H1 (cell line): ENCODE measurements at regions not wholly inside any gene's neighbourhood (a gene's known extent, or its start where the extent isn't known, plus 50 kb on each side); places are given as distances from the start of the nearest gene placed in this dataset.
A peak's percentile ranks its signal among the peaks of the same experiment; 100 is the strongest.

Experiments
- CTCF ChIA-PET: fragments of 300-600 bp; sonication (Branson Sonifier 250); formaldehyde crosslinking; loops from one replicate; lab custom pipeline; 2021; ENCODE audit not compliant: partially characterized antibody; lab: Charles Lee
- POLR2A ChIA-PET: fragments of 300-600 bp; sonication (Branson Sonifier 250); formaldehyde crosslinking; loops from one replicate; lab custom pipeline; 2021; ENCODE audit warnings: inconsistent platforms; ENCODE audit not compliant: partially characterized antibody; lab: Charles Lee
- DNase-seq, 2 experiments: peaks; one replicate each; pipeline versions ENCODE4 v3.0.0 to v3.0.0-alpha.2; 2010 to 2022; ENCODE audit warnings: low spot score in 2 of 2, low read depth in 1 of 2, mixed read lengths in 1 of 2
- FAIRE-seq: peaks from 2 replicates; lab custom pipeline; 2011; peaks lifted over from hg19 to GRCh38; lab: Jason Lieb, UNC
- H2AFZ ChIP-seq: 2 replicates; pipeline ENCODE4 v1.8.1; 2012; ENCODE audit warnings: low read length, inconsistent platforms
- H2AK5ac ChIP-seq: 2 replicates; pipeline ENCODE4 v1.6.1; 2013; ENCODE audit warnings: low read depth, low read length
- H2BK120ac ChIP-seq: replicated peaks from 2 replicates; pipeline ENCODE3; 2013; ENCODE audit warnings: low read depth, low read length, inconsistent platforms
- H2BK12ac ChIP-seq: 2 replicates; pipeline ENCODE4 v1.6.1; 2013; ENCODE audit warnings: low read depth, low read length
- H2BK15ac ChIP-seq: 2 replicates; pipeline ENCODE4 v1.6.1; 2013; ENCODE audit warnings: low read length
- H2BK20ac ChIP-seq: 2 replicates; pipeline ENCODE4 v1.6.1; 2013; ENCODE audit warnings: low read length
- H2BK5ac ChIP-seq: 2 replicates; pipeline ENCODE4 v1.6.1; 2013; ENCODE audit warnings: low read depth, low read length
- H3K14ac ChIP-seq: 2 replicates; pipeline ENCODE4 v1.6.1; 2013; ENCODE audit warnings: inconsistent platforms; ENCODE audit not compliant: insufficient read length
- H3K18ac ChIP-seq: 2 replicates; pipeline ENCODE4 v1.6.1; 2013; ENCODE audit warnings: low read length; ENCODE audit errors: extremely low read depth
- H3K23ac ChIP-seq: 2 replicates; pipeline ENCODE4 v1.6.1; 2013; ENCODE audit warnings: inconsistent platforms; ENCODE audit not compliant: insufficient read length
- H3K23me2 ChIP-seq: 2 replicates; pipeline ENCODE4 v1.6.1; 2013; ENCODE audit warnings: low read depth, low read length
- H3K27ac ChIP-seq: 2 replicates; pipeline ENCODE4 v1.6.1; 2011; ENCODE audit warnings: low read depth, low read length, inconsistent platforms
- H3K27me3 ChIP-seq, 4 experiments: replicated peaks in 1 of 4; 1 replicate in 1 of 4; 2 replicates in 3 of 4; pipeline versions ENCODE4 v1.6.1 to v1.8.1; 2011 to 2013; ENCODE audit warnings: low read length in 3 of 4, mild to moderate bottlenecking in 3 of 4, inconsistent platforms in 2 of 4, mixed read lengths in 2 of 4, moderate library complexity in 1 of 4; ENCODE audit not compliant: control insufficient read depth in 3 of 4, insufficient read depth in 3 of 4; ENCODE audit errors: extremely low read depth in 1 of 4
- H3K36me3 ChIP-seq, 4 experiments: 2 replicates each; pipeline versions ENCODE4 v1.6.1 to v1.8.1; 2011 to 2013; ENCODE audit warnings: mild to moderate bottlenecking in 4 of 4, low read length in 3 of 4, moderate library complexity in 2 of 4, control low read depth in 1 of 4, inconsistent platforms in 1 of 4; ENCODE audit not compliant: insufficient read depth in 4 of 4, control insufficient read depth in 2 of 4
- H3K4ac ChIP-seq: replicated peaks from 2 replicates; pipeline ENCODE3; 2013; ENCODE audit warnings: low read length, low read depth, mixed read lengths, inconsistent platforms; ENCODE audit not compliant: insufficient read length
- H3K4me1 ChIP-seq, 4 experiments: replicated peaks in 1 of 4; 1 replicate in 1 of 4; 2 replicates in 3 of 4; pipeline versions ENCODE4 v1.6.1 to v1.8.1; 2011 to 2013; ENCODE audit warnings: low read length in 3 of 4, inconsistent platforms in 2 of 4, mixed read lengths in 1 of 4; ENCODE audit not compliant: insufficient read depth in 4 of 4, control insufficient read depth in 3 of 4
- H3K4me2 ChIP-seq, 2 experiments: 2 replicates each; pipeline versions ENCODE4 v1.6.1 to v1.8.1; 2011 to 2013; ENCODE audit warnings: low read depth in 2 of 2, low read length in 2 of 2, control low read depth in 1 of 2, inconsistent platforms in 1 of 2, mild to moderate bottlenecking in 1 of 2; ENCODE audit not compliant: insufficient read depth in 1 of 2
- H3K4me3 ChIP-seq, 4 experiments: fragments of 200-600, 300-600 bp in 1 of 4; sonication (generic), shearing (Covaris generic), sonication (Bioruptor Twin) in 1 of 4; 2 replicates each; pipeline versions ENCODE4 v1.5.1 to v1.8.1; 2011 to 2016; ENCODE audit warnings: low read length in 4 of 4, low read depth in 3 of 4, control low read depth in 2 of 4, inconsistent platforms in 2 of 4, mild to moderate bottlenecking in 2 of 4, mixed read lengths in 1 of 4, moderate library complexity in 1 of 4; ENCODE audit not compliant: insufficient read depth in 2 of 4; ENCODE audit errors: extremely low read depth in 1 of 4
- H3K56ac ChIP-seq: replicated peaks from 2 replicates; pipeline ENCODE3; 2013; ENCODE audit warnings: low read depth, mild to moderate bottlenecking, mixed read lengths, low read length, inconsistent platforms; ENCODE audit not compliant: insufficient read length
- H3K79me1 ChIP-seq: 2 replicates; pipeline ENCODE4 v1.6.1; 2013; ENCODE audit warnings: low read depth, low read length, control low read depth
- H3K79me2 ChIP-seq, 2 experiments: 2 replicates each; pipeline versions ENCODE4 v1.6.1 to v1.8.1; 2012 to 2013; ENCODE audit warnings: low read length in 2 of 2, mild to moderate bottlenecking in 2 of 2, inconsistent platforms in 1 of 2; ENCODE audit not compliant: insufficient read depth in 2 of 2, control insufficient read depth in 1 of 2
- H3K9ac ChIP-seq, 4 experiments: replicated peaks in 1 of 4; 1 replicate in 1 of 4; 2 replicates in 3 of 4; pipeline versions ENCODE4 v1.6.1 to v1.8.1; 2011 to 2013; ENCODE audit warnings: low read depth in 3 of 4, low read length in 3 of 4, control low read depth in 2 of 4, mild to moderate bottlenecking in 2 of 4, moderate library complexity in 2 of 4, inconsistent platforms in 1 of 4; ENCODE audit errors: extremely low read depth in 1 of 4
- H3K9me3 ChIP-seq, 2 experiments: 2 replicates each; pipeline versions ENCODE4 v1.6.1 to v1.8.1; 2012 to 2013; ENCODE audit warnings: mild to moderate bottlenecking in 2 of 2, moderate library complexity in 2 of 2, control low read depth in 1 of 2, inconsistent platforms in 1 of 2, low read depth in 1 of 2, low read length in 1 of 2, mixed read lengths in 1 of 2; ENCODE audit not compliant: insufficient read depth in 2 of 2
- H4K20me1 ChIP-seq, 2 experiments: replicated peaks in 1 of 2; 2 replicates each; pipeline versions ENCODE3 to v1.8.1; 2011 to 2013; ENCODE audit warnings: inconsistent platforms in 2 of 2, low read length in 2 of 2, mild to moderate bottlenecking in 1 of 2; ENCODE audit not compliant: insufficient read depth in 2 of 2, control insufficient read depth in 1 of 2
- H4K5ac ChIP-seq: 2 replicates; pipeline ENCODE4 v1.6.1; 2013; ENCODE audit warnings: low read length, low read depth, mixed read lengths, inconsistent platforms; ENCODE audit not compliant: insufficient read length
- H4K8ac ChIP-seq: 2 replicates; pipeline ENCODE4 v1.8.0; 2013; ENCODE audit warnings: mild to moderate bottlenecking, moderate library complexity, low read length, inconsistent platforms; ENCODE audit not compliant: insufficient read depth; ENCODE audit errors: extremely low read depth
- H4K91ac ChIP-seq: replicated peaks from 2 replicates; pipeline ENCODE3; 2013; ENCODE audit warnings: low read length, mixed read lengths, inconsistent platforms; ENCODE audit not compliant: insufficient read length
- CBX5 ChIP-seq: fragments of 300-800, 300-1000 bp; sonication (generic); IDR thresholded peaks from 2 replicates; pipeline ENCODE4 v1.7.1; 2016; ENCODE audit warnings: antibody characterized with exemption, low read length, low read depth
- KDM5A ChIP-seq: fragments of 200-600 bp; IDR thresholded peaks from 2 replicates; pipeline ENCODE4 v1.7.1; 2012; ENCODE audit warnings: mild to moderate bottlenecking, low read length, inconsistent platforms, mixed read lengths
- WGBS, 2 experiments: shearing (Covaris generic) in 1 of 2; methylation state at CpG; one replicate each; pipeline versions ENCODE4 v1.1.6 to v1.1.7; 2013 to 2015; ENCODE audit warnings: low lambda C conversion rate in 2 of 2, mixed read lengths in 2 of 2, inconsistent platforms in 1 of 2, low coverage in 1 of 2, missing lambda C conversion rate in 1 of 2; ENCODE audit not compliant: insufficient replicate concordance in 2 of 2, insufficient coverage in 1 of 2, insufficient read length in 1 of 2; ENCODE audit errors: extremely low coverage in 1 of 2, missing lambda C conversion rate in 1 of 2; 5-methylcytosine and 5-hydroxymethylcytosine counted together
- TF ChIP-seq, protein P1 (sequence below): IDR thresholded peaks from 2 replicates; pipeline ENCODE4 v1.6.1; 2012; ENCODE audit warnings: inconsistent platforms
- TF ChIP-seq, protein P2 (sequence below): IDR thresholded peaks from 2 replicates; pipeline ENCODE4 v1.6.1; 2012; ENCODE audit warnings: inconsistent platforms

DNA sequence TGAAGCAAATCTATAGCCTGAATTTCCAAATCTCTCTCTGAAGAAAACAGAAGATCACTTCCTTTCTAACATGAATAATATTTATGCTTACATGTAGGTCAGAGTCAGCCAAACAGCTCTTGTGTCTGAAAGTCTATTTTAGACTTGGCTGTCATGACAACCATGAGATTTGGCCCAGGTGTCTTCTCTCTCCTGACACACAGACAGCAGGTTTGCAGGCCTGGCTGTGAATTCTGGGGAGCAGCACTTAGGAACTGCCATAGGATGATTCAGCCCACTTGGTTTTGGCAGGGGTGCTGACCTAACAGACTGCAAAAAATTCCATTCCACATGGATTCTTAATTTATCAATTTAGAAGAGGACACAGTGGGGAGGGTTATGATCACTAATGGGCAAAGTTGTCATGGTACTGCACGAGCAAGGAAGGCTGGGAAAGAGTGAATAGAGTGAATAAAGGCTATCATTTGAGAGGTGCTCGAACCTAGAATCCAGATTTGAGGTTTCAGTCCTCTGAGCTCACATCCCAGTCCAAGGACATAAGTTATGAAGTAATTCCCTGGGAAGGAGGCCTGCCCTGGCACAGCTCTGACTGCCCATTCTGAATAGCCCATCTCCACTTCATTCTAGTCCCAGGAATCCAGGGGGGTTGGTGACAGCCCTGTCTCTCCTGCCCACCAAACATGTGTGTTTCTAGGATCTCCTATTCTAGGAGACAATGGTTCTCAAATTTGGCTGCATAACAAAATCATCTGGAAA lies 453.9 kb upstream of the TRIB2 start:
- H3K27me3 ChIP-seq: no peaks in the 10 kb centered on the region
- H2BK5ac ChIP-seq: peak overlapping the region; percentile 12; the same call in 1 of the 2 replicates
- no peaks in the 10 kb centered on the region for H4K20me1 ChIP-seq
- TF ChIP-seq, protein P1, sequence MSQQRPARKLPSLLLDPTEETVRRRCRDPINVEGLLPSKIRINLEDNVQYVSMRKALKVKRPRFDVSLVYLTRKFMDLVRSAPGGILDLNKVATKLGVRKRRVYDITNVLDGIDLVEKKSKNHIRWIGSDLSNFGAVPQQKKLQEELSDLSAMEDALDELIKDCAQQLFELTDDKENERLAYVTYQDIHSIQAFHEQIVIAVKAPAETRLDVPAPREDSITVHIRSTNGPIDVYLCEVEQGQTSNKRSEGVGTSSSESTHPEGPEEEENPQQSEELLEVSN: no peak
- no peak for TF ChIP-seq KDM5A
- TF ChIP-seq, protein P2, sequence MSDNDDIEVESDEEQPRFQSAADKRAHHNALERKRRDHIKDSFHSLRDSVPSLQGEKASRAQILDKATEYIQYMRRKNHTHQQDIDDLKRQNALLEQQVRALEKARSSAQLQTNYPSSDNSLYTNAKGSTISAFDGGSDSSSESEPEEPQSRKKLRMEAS: no peak
- TF ChIP-seq CBX5: no peak
- POLR2A ChIA-PET: no interaction called here
- H2BK12ac ChIP-seq: 0 out of 2 replicates have a peak overlapping the region, but pooled peaks have one; percentile 2
- H2BK20ac ChIP-seq: 0 out of 2 replicates have a peak overlapping the region, but pooled peaks have one; percentile 62
- no peak overlapping the region for H3K18ac ChIP-seq
- peaks cover 0 to 12% (median 6%) of the 10 kb centered on the region in 4 experiments; a peak in 3 of 7 replicates for H3K4me1 ChIP-seq
- no peaks in the 10 kb centered on the region for H3K79me1 ChIP-seq
- H3K23ac ChIP-seq: no peak overlapping the region
- DNase-seq (no peak), FAIRE-seq (no peak)
- CTCF ChIA-PET: no interaction called here
- peak overlapping the region; percentile 11 for H2BK120ac ChIP-seq
- H3K56ac ChIP-seq: no peak overlapping the region
- no peak overlapping the region for H3K27ac ChIP-seq
- no peak overlapping the region for H4K5ac ChIP-seq
- no peaks in the 10 kb centered on the region for H3K36me3 ChIP-seq
- no peak overlapping the region for H2AFZ ChIP-seq
- no peaks in the 10 kb centered on the region for H3K9me3 ChIP-seq
- no peak overlapping the region for H4K8ac ChIP-seq
- no peaks in the 10 kb centered on the region for H3K79me2 ChIP-seq
- no peak overlapping the region for H3K9ac ChIP-seq
- no peak overlapping the region for H4K91ac ChIP-seq
- H3K4ac ChIP-seq: no peak overlapping the region
- H3K23me2 ChIP-seq: no peaks in the 10 kb centered on the region
- H3K14ac ChIP-seq: no peak overlapping the region
- 47% methylated on average over 2 of the region's 2 CpGs; no CpG with 5 or more reads in 1 of the 2 experiments for WGBS, 2 experiments
- no peak overlapping the region for H3K4me3 ChIP-seq
- 0 out of 4 replicates have a peak overlapping the region, but pooled peaks of 1 of the 2 experiments have one; percentile 13 for H3K4me2 ChIP-seq
- no peak overlapping the region for H2BK15ac ChIP-seq
- H2AK5ac ChIP-seq: no peak overlapping the region
